Liver (tissue), 8 donors: ENCODE measurements at regions not wholly inside any gene's neighbourhood (a gene's known extent, or its start where the extent isn't known, plus 50 kb on each side); places are given as distances from the start of the nearest gene placed in this dataset.

Experiments
- DNase-seq: peaks from one replicate; pipeline ENCODE4 v3.0.0-alpha.2; 2017; ENCODE audit warnings: low spot score
- H3K27ac ChIP-seq, 2 donors: one replicate each; pipeline ENCODE4 v1.7.0; 2013; ENCODE audit warnings: inconsistent platforms in 2 of 2, low read length in 2 of 2, control low read depth in 1 of 2, low read depth in 1 of 2, mild to moderate bottlenecking in 1 of 2
- H3K27me3 ChIP-seq, 4 donors: one replicate each; pipeline versions ENCODE4 v1.6.1 to v1.7.0; 2013; ENCODE audit warnings: low read length in 3 of 4, inconsistent platforms in 1 of 4, mild to moderate bottlenecking in 1 of 4, moderate library complexity in 1 of 4; ENCODE audit not compliant: control insufficient read depth in 4 of 4, insufficient read depth in 4 of 4
- H3K36me3 ChIP-seq, 4 donors: one replicate each; pipeline versions ENCODE4 v1.6.1 to v1.7.0; 2013; ENCODE audit warnings: low read length in 3 of 4, mild to moderate bottlenecking in 3 of 4, low read depth in 1 of 4, moderate library complexity in 1 of 4; ENCODE audit not compliant: control insufficient read depth in 4 of 4, insufficient read depth in 3 of 4
- H3K4me1 ChIP-seq, 4 donors: one replicate each; pipeline versions ENCODE4 v1.6.1 to v1.7.0; 2013; ENCODE audit warnings: low read length in 3 of 4, mild to moderate bottlenecking in 3 of 4, moderate library complexity in 1 of 4; ENCODE audit not compliant: control insufficient read depth in 4 of 4, insufficient read depth in 4 of 4
- H3K4me3 ChIP-seq, 3 donors: one replicate each; pipeline versions ENCODE4 v1.6.1 to v1.7.0; 2013; ENCODE audit warnings: low read length in 3 of 3, control low read depth in 1 of 3, low read depth in 1 of 3, mild to moderate bottlenecking in 1 of 3
- H3K9ac ChIP-seq, 2 donors: one replicate each; pipeline ENCODE4 v1.7.0; 2013; ENCODE audit warnings: low read length in 2 of 2, mild to moderate bottlenecking in 2 of 2, moderate library complexity in 2 of 2, control low read depth in 1 of 2, low read depth in 1 of 2
- H3K9me3 ChIP-seq, 4 donors: one replicate each; pipeline versions ENCODE4 v1.6.1 to v1.7.0; 2013; ENCODE audit warnings: low read length in 3 of 4; ENCODE audit not compliant: control insufficient read depth in 4 of 4
- EGR1 ChIP-seq, 2 donors: IDR thresholded peaks; 2 replicates each; pipeline ENCODE4 v1.6.1; 2016 to 2018; ENCODE audit warnings: antibody characterized with exemption in 2 of 2, low read depth in 2 of 2
- FOXA1 ChIP-seq: IDR thresholded peaks from 2 replicates; pipeline ENCODE4 v1.6.1; 2016; ENCODE audit warnings: antibody characterized with exemption
- FOXA2 ChIP-seq: IDR thresholded peaks from 2 replicates; pipeline ENCODE4 v1.6.1; 2016; ENCODE audit warnings: antibody characterized with exemption
- GABPA ChIP-seq, 2 donors: IDR thresholded peaks in 1 of 2; conservative IDR thresholded peaks in 1 of 2; 2 replicates each; pipeline ENCODE4 v1.6.1; 2016; ENCODE audit warnings: antibody characterized with exemption in 2 of 2, mild to moderate bottlenecking in 1 of 2, moderate library complexity in 1 of 2
- HNF4A ChIP-seq, 2 donors: conservative IDR thresholded peaks; 2 replicates each; pipeline ENCODE4 v1.6.1; 2016; ENCODE audit warnings: antibody characterized with exemption in 2 of 2, mild to moderate bottlenecking in 2 of 2
- JUND ChIP-seq, 2 donors: IDR thresholded peaks; 2 replicates each; pipeline ENCODE4 v1.6.1; 2016; ENCODE audit warnings: antibody characterized with exemption in 2 of 2
- NR2F2 ChIP-seq: IDR thresholded peaks from 2 replicates; pipeline ENCODE4 v1.6.1; 2016; ENCODE audit warnings: antibody characterized with exemption
- RAD21 ChIP-seq, 2 donors: IDR thresholded peaks; 2 replicates each; pipeline ENCODE4 v1.6.1; 2016; ENCODE audit warnings: antibody characterized with exemption in 2 of 2, mild to moderate bottlenecking in 2 of 2
- RXRA ChIP-seq, 2 donors: IDR thresholded peaks; 2 replicates each; pipeline ENCODE4 v1.6.1; 2017 to 2018; ENCODE audit warnings: antibody characterized with exemption in 2 of 2, mild to moderate bottlenecking in 1 of 2
- SP1 ChIP-seq: IDR thresholded peaks from 2 replicates; pipeline ENCODE4 v1.6.1; 2018; ENCODE audit warnings: antibody characterized with exemption, mild to moderate bottlenecking
- YY1 ChIP-seq: IDR thresholded peaks from 2 replicates; pipeline ENCODE4 v1.6.1; 2016; ENCODE audit warnings: antibody characterized with exemption, mild to moderate bottlenecking
- WGBS: extraction: QIAGEN DNeasy Blood & Tissue Kit; methylation state at CpG from one replicate; pipeline ENCODE4 v1.1.7; 2013; 5-methylcytosine and 5-hydroxymethylcytosine counted together
- TF ChIP-seq, protein P1 (sequence below): fragments of 150-350 bp; IDR thresholded peaks from 2 replicates; pipeline ENCODE4 v1.5.1; 2017; ENCODE audit warnings: improper control_type of control experiment, low read depth, low read length; ENCODE audit not compliant: missing input control
- TF ChIP-seq, protein P2 (sequence below): IDR thresholded peaks from 2 replicates; pipeline ENCODE4 v1.6.1; 2016; ENCODE audit warnings: antibody characterized with exemption
- TF ChIP-seq, protein P3 (sequence below): IDR thresholded peaks from 2 replicates; pipeline ENCODE4 v1.6.1; 2016; ENCODE audit warnings: antibody characterized with exemption
- TF ChIP-seq, protein P4 (sequence below): IDR thresholded peaks from 2 replicates; pipeline ENCODE4 v1.6.1; 2016; ENCODE audit warnings: antibody characterized with exemption, mild to moderate bottlenecking
- donor health status: healthy.
- donor health status: healthy.
- donor health status: healthy.
- donor health status: healthy.
- donor health status: healthy.

DNA sequence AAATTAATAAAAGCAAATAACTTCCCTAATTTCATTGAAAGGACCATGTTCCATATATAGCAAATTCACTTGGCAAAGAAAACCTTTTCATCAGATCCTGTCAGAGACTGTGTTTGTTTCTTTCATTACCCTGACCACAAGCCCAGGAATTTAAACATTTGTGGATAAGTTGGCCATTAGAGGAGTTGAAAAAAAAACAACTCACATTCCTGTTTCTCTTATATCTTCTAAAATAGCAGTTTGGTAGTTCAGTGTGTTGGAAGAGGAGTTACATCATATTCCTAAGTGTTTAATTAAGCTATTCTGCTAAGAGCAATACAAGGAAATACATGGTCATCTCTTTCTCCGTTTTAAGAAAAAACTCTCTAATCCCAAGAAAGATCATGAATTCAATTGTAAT lies 505.6 kb downstream of the TLE1 start (continued):
- TF ChIP-seq, protein P1, sequence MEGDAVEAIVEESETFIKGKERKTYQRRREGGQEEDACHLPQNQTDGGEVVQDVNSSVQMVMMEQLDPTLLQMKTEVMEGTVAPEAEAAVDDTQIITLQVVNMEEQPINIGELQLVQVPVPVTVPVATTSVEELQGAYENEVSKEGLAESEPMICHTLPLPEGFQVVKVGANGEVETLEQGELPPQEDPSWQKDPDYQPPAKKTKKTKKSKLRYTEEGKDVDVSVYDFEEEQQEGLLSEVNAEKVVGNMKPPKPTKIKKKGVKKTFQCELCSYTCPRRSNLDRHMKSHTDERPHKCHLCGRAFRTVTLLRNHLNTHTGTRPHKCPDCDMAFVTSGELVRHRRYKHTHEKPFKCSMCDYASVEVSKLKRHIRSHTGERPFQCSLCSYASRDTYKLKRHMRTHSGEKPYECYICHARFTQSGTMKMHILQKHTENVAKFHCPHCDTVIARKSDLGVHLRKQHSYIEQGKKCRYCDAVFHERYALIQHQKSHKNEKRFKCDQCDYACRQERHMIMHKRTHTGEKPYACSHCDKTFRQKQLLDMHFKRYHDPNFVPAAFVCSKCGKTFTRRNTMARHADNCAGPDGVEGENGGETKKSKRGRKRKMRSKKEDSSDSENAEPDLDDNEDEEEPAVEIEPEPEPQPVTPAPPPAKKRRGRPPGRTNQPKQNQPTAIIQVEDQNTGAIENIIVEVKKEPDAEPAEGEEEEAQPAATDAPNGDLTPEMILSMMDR, result no peak
- TF ChIP-seq, protein P2, sequence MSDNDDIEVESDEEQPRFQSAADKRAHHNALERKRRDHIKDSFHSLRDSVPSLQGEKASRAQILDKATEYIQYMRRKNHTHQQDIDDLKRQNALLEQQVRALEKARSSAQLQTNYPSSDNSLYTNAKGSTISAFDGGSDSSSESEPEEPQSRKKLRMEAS, result no peak
- no peak for TF ChIP-seq SP1
- no peak for TF ChIP-seq HNF4A (conservative IDR thresholded peaks at IDR 0.05)
- TF ChIP-seq, protein P3, sequence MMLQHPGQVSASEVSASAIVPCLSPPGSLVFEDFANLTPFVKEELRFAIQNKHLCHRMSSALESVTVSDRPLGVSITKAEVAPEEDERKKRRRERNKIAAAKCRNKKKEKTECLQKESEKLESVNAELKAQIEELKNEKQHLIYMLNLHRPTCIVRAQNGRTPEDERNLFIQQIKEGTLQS, result no peak
- TF ChIP-seq YY1, result no peak
- TF ChIP-seq FOXA1, result no peak
- no peak for TF ChIP-seq RXRA (IDR thresholded peaks at IDR 0.05)
- no peak for TF ChIP-seq NR2F2

DNA sequence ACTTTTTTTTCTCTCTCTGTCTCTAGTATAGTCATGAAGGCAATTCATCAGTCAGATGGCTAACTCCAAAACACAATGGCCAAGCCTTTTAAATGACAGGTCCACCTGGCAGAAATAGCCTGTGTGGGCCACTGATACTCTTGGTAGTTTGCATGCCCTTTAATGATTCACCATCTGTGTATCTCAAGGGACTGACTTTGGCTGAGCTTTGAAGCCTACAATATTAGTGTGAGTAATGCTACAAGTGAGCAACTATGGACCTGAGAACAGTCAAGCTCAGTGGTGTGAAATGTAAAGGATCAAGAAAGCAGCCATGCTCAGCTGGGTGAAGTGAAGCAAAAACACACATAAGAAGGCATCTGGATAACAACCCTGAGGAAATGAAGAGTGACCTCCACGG lies 506.9 kb downstream of the TLE1 start:
- TF ChIP-seq NR2F2 (no peak), FOXA1 (no peak), RXRA (IDR thresholded peaks at IDR 0.05) (no peak), EGR1 (IDR thresholded peaks at IDR 0.05; ENCODE audit: low read depth in 2 of 2) (no peak), JUND (IDR thresholded peaks at IDR 0.05) (no peak), FOXA2 (no peak), RAD21 (IDR thresholded peaks at IDR 0.05) (no peak), GABPA (IDR thresholded peaks at IDR 0.05 in 1 of 2, conservative IDR thresholded peaks at IDR 0.05 in 1 of 2) (no peak), YY1 (no peak)
- TF ChIP-seq, protein P2, result no peak
- TF ChIP-seq, protein P1, result no peak
- TF ChIP-seq, protein P3, result no peak
- TF ChIP-seq, protein P4, sequence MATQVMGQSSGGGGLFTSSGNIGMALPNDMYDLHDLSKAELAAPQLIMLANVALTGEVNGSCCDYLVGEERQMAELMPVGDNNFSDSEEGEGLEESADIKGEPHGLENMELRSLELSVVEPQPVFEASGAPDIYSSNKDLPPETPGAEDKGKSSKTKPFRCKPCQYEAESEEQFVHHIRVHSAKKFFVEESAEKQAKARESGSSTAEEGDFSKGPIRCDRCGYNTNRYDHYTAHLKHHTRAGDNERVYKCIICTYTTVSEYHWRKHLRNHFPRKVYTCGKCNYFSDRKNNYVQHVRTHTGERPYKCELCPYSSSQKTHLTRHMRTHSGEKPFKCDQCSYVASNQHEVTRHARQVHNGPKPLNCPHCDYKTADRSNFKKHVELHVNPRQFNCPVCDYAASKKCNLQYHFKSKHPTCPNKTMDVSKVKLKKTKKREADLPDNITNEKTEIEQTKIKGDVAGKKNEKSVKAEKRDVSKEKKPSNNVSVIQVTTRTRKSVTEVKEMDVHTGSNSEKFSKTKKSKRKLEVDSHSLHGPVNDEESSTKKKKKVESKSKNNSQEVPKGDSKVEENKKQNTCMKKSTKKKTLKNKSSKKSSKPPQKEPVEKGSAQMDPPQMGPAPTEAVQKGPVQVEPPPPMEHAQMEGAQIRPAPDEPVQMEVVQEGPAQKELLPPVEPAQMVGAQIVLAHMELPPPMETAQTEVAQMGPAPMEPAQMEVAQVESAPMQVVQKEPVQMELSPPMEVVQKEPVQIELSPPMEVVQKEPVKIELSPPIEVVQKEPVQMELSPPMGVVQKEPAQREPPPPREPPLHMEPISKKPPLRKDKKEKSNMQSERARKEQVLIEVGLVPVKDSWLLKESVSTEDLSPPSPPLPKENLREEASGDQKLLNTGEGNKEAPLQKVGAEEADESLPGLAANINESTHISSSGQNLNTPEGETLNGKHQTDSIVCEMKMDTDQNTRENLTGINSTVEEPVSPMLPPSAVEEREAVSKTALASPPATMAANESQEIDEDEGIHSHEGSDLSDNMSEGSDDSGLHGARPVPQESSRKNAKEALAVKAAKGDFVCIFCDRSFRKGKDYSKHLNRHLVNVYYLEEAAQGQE, result no peak
- Histone ChIP-seq H3K27me3 (no peaks in the 10 kb centered on the region), H3K36me3 (no peaks in the 10 kb centered on the region), H3K4me3 (no peak overlapping the region), H3K9ac (no peak overlapping the region), H3K4me1 (no peaks in the 10 kb centered on the region), H3K9me3 (no peaks in the 10 kb centered on the region), H3K27ac (no peak overlapping the region)
- WGBS, result 60% methylated on average over 1 of the region's 1 CpG
- DNase-seq, result no peak
